B cell (primary cell): ENCODE measurements at regions not wholly inside any gene's neighbourhood (a gene's known extent, or its start where the extent isn't known, plus 50 kb on each side); places are given as distances from the start of the nearest gene placed in this dataset.

Source experiments
- CTCF ChIP-seq: fragments of 200-600 bp; IDR thresholded peaks from one replicate; pipeline ENCODE4 v1.8.0; 2022; ENCODE audit warnings: antibody characterized with exemption, mild to moderate bottlenecking
- EZH2 ChIP-seq: IDR thresholded peaks from 2 replicates; pipeline ENCODE4 v1.6.1; 2012; ENCODE audit warnings: borderline replicate concordance, low read depth, mild to moderate bottlenecking, moderate library complexity, low read length; ENCODE audit not compliant: insufficient read depth, poor library complexity, severe bottlenecking

GRCh38 chr5:18990852-18991251, 997.1 kb downstream of the CDH18 start:
- TF ChIP-seq CTCF = no peak
- TF ChIP-seq EZH2 = no peak
